ENCODE measurements at regions not wholly inside any gene's neighbourhood (a gene's known extent, or its start where the extent isn't known, plus 50 kb on each side); places are given as distances from the start of the nearest gene placed in this dataset.
A peak's percentile ranks its signal among the peaks of the same experiment; 100 is the strongest.

DNA sequence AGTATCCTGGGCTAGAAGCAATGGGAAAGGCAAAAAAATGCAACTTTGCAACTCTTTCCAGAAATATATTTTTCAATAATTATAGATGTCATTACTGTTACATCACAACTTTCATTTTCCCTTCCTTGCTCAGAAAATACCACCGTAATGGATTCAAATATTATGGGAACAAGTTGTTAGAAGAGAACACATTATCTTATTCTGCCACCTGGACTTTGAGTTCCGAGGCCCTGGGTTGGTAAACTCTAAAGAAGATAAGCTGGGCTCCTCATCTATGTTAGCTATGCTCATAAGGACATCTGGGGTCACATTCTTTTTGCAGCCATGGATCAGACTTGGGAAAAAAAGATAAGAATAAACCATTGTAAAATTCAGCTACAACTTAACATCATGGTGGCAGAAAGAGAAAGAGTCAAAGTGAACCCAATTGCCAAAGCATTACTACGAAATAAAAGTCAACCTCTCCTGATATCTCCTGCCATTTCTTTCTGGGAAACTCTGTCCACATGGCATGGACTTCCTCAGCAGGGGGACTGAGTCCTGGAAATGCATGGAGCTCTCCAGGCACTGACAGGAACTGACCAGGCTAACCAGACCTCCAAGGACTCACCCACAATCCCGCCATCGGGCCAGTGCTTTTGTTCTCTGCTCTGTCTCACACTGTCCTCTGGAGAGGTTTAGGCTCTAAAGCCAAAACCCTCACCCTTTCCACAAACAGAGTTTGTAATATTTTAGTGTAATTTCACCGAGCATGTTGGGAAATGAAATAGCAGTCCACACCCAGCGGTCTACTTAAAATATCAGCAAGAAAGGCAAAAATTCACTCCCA lies 499.1 kb upstream of the RUNX1 start:
- no peaks in the 10 kb centered on the region for H4K20me1 ChIP-seq (ENCODE audit: insufficient read depth, low read length)
- ChIA-PET CTCF (ENCODE audit: low intra/inter-chr PET ratio, low total read pairs) (no interaction called here), POLR2A (no interaction called here)
- FAIRE-seq (no peak), DNase-seq (ENCODE audit: low spot score) (no peak), ATAC-seq (no peak)
- no peaks in the 10 kb centered on the region for H3K36me3 ChIP-seq (replicated peaks in 1 of 2; ENCODE audit: control insufficient read depth in 1 of 2, insufficient read depth in 2 of 2, low read length in 2 of 2)
- H3K9me3 ChIP-seq (ENCODE audit: low read length), result no peaks in the 10 kb centered on the region
- no peak overlapping the region for H2AFZ ChIP-seq (ENCODE audit: low read length)
- H3K27me3 ChIP-seq (ENCODE audit: control insufficient read depth in 1 of 2, insufficient read depth in 2 of 2, low read length in 2 of 2), result no peaks in the 10 kb centered on the region
- in situ Hi-C loops (cut with HindIII; ENCODE audit: extremely low pct_ligation_motif_present, low pct_unique_long_range_greater_than_20kb) (no loop called here), intact Hi-C loops (cut with micrococcal nuclease; ENCODE audit: unreplicated experiment) (no loop called here)
- H3K4me2 ChIP-seq (ENCODE audit: low read depth, low read length), result no peak overlapping the region
- WGBS (ENCODE audit: low lambda C conversion rate), result 32% methylated on average over 7 of the region's 7 CpGs
- TF ChIP-seq ZNF724P (CRISPR knock-in tag; IDR thresholded peaks at IDR 0.05; ENCODE audit: borderline replicate concordance), result no peak
- TF ChIP-seq, protein P1, sequence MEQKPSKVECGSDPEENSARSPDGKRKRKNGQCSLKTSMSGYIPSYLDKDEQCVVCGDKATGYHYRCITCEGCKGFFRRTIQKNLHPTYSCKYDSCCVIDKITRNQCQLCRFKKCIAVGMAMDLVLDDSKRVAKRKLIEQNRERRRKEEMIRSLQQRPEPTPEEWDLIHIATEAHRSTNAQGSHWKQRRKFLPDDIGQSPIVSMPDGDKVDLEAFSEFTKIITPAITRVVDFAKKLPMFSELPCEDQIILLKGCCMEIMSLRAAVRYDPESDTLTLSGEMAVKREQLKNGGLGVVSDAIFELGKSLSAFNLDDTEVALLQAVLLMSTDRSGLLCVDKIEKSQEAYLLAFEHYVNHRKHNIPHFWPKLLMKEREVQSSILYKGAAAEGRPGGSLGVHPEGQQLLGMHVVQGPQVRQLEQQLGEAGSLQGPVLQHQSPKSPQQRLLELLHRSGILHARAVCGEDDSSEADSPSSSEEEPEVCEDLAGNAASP (CRISPR knock-in tag; IDR thresholded peaks at IDR 0.05; ENCODE audit: borderline replicate concordance), result peak; percentile 22; the same call in 1 of the 2 replicates
- no peak for TF ChIP-seq ZSCAN21 (CRISPR knock-in tag; IDR thresholded peaks at IDR 0.05; ENCODE audit: borderline replicate concordance)
- no peak for TF ChIP-seq SSRP1 (CRISPR knock-in tag; IDR thresholded peaks at IDR 0.05)
- TF ChIP-seq ZSCAN25 (CRISPR knock-in tag; IDR thresholded peaks at IDR 0.05), result no peak
- no peak for TF ChIP-seq SRSF4 (IDR thresholded peaks at IDR 0.05; ENCODE audit: low read depth, low read length, poor library complexity, severe bottlenecking)
- TF ChIP-seq ZSCAN12 (CRISPR knock-in tag; IDR thresholded peaks at IDR 0.05), result no peak
- TF ChIP-seq HNF4A (CRISPR knock-in tag; IDR thresholded peaks at IDR 0.05), result peak; percentile 39; the same call in 1 of the 2 replicates
- TF ChIP-seq ZNF879 (CRISPR knock-in tag; IDR thresholded peaks at IDR 0.05), result no peak
- H3K9ac ChIP-seq (ENCODE audit: insufficient read depth, low read depth, low read length), result no peak overlapping the region
- no TSS peak for BruUV-seq (replicated peaks)
- H3K27ac ChIP-seq (ENCODE audit: extremely low read length, insufficient read depth, low read length), result no peak overlapping the region
- peaks cover 12% of the 10 kb centered on the region for H3K4me1 ChIP-seq (ENCODE audit: insufficient read depth, low read length)
- H3K4me3 ChIP-seq (replicated peaks in 1 of 3; ENCODE audit: insufficient read depth in 1 of 3, low read depth in 2 of 3, low read length in 3 of 3), result no peak overlapping the region
- no peaks in the 10 kb centered on the region for H3K79me2 ChIP-seq (ENCODE audit: insufficient read depth, low read length)

Measured in HepG2 (cell line).